HG02763 (cell line): ENCODE measurements at regions not wholly inside any gene's neighbourhood (a gene's known extent, or its start where the extent isn't known, plus 50 kb on each side); places are given as distances from the start of the nearest gene placed in this dataset.

Experiments
- ATAC-seq: cut with Tn5 transposase; IDR thresholded peaks from one replicate; pipeline ENCODE4 v1.9.1; 2021; ENCODE audit warnings: mild to moderate bottlenecking, moderate library complexity; ENCODE audit not compliant: unreplicated experiment

DNA sequence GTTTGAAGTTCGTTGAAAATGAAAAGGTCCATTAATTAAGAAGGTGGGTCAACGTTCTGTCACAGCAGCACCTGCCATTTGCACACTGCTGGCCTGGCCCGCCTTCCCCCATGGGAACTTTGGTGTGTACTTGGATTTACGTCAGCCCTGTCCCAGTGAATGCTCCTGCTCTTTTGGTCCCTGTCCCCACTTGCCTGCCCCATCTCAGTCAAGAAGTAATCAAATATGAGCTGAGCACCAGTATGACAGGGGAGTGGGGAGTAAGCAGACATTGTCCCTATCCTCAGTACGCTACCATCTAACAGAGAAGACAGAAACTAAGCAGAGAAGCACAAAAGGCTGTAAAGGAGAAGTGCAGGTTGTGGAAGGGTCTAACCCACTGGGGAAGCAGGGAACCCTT, 65.1 kb downstream of the SLC4A3 start:
- no peak for ATAC-seq

- no peak for ATAC-seq
Observed at GRCh38 chr2:219695145-219695709, 67.8 kb downstream of the SLC4A3 start.

GRCh38 chr2:219697811-219698747, 70.6 kb downstream of the SLC4A3 start:
- no peak for ATAC-seq

DNA sequence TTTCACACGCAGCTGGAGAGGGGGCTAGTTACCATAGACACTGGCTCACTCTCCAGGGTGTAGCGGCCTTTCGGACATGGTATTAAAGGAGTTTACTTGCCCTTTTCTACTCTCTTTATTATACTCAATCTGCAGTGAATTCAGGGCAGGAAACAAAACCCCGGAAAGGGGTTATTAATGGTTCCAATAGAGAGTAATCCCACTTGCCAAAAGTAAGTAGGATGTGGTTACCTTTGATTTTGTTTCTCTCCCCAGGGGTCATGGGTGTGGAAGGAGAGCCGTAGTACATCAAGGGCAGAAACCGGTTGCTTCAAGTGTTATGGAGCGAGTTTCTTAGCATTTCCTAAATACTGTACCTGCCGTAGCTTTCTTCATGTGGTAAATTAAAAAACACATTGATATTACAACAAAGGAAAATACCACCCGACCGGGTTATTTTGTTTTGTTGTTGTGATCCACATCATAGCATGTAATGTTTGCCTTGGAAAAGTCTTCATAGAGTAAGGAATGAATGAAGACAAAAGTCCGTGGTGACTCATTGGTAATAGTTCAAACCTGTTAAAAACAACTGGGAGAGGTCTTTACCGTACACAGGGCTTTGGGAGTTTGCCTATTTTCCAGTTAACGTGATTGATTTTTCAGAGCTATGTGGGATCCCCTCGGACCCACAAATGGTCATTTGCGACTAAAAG, 71.5 kb downstream of the SLC4A3 start:
- no peak for ATAC-seq

DNA sequence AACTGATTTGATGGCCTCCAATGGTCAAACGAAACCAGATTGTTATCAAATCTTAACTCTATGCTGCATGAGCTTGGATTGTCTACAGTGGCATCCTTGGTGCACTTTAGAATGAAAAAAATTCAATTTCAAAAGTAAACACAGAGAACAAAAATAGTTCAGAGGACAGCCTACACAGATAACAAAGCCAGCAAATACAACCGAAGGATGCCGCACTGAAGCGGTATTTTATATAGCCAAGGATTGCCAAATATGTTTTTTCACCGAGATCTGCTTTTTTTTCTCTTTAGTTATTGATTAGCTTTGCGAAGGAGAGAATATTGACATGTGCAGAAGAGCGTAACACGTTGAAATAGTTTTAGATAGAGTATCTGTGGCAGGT, 72.0 kb downstream of the SLC4A3 start:
- no peak for ATAC-seq

DNA sequence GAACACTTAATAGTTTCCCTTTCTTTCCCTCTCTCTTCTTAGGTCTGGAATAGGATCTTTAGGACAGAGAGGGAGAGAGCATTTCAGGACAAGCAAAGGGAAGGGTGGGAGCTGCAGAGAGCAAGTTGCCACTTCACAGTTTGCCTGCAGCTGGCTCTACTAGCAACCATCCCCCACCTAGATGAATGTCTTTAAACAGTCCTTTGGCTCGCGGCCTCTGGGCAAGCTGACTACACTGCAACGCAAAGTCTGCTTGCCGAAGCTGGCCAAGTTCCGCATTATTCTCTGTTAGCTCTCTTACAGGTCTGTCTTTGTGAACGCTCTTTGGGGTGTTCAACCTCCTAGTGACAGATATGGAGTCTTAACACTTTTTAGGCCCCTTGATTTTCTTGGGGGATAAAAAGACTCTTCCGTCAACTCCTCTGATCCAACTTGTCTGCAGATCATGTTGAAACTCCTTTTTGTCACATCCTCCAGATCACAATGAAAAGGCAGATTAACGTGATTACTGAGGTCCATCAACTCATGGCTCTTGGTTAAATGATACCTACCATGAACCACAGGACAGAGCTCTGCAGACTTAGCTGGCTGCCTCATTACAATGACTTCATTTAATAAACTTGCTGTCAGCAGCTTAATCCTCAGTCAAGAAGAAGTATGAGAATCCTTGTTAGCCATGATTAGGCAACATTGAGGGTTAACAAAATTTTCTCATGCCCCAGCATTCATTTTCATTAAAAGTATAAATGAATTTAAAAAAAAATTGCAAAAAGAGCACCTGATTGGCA, 74.6 kb downstream of the SLC4A3 start:
- no peak for ATAC-seq

DNA sequence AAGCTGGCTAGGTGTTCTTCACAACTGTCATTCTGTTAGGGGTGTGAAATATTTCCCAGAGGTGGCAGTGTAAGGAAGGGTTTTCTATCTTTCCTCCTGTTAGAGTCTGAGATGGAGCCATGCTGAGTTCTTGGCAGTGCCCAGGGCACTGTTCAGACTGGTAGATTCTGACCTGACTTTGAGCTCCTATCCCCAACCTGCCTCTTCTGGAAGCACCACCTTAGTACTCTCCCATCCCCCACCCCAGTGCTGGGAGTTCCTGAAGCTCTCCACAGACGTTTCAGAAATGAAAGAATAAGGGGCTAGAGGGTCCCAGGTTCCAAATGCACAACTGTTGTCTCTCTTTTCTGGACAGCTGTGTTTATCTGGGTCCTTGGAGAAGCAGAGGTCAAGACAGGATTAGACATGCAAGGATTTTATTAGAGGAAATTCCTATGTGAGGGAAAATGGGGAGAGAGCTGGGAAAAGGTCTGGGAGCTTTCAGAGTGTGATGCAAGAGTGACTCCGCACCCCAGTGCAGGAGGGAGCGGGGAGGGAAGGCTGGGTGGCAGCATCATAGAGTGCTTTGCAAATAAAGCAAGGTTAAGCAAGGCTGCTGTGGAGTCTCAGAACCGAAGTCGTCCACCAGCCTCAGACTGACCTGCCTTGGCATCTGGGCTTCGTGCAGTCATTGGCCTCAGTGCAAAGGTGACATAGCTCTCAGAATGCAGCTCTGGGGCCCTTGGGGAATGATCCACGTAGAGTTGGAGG, 75.5 kb downstream of the SLC4A3 start:
- no peak for ATAC-seq

GRCh38 chr2:219704878-219705277, 77.4 kb downstream of the SLC4A3 start:
- ATAC-seq: no peak

DNA sequence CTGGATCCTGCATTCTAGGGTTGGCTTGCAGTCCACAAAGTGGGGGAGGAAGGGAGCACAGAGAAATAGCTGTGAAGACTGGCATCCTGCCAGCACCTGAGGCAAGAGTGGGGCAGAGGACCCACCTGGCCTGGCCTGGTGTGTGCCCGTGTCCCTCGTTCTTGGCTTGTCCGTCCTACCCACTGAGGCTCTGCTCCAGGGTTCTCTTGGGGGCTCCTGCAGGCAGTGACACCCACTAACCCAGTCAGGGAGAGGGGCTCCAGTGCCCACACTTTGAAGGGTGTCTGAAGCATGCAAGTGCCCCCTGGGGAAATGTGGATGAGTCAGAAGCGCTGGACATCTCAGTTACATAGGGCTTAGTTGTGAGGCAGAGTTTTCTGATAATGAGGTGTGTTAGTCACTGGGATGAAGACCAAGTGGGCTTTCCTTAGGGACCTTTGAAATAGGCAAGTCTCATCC, 79.4 kb downstream of the SLC4A3 start:
- ATAC-seq: no peak

GRCh38 chr2:219707496-219708285, 80.3 kb downstream of the SLC4A3 start:
- no peak for ATAC-seq

GRCh38 chr2:219709331-219709761, 81.9 kb downstream of the SLC4A3 start:
- ATAC-seq: no peak

- no peak for ATAC-seq
Observed at GRCh38 chr2:219713110-219713509, 85.7 kb downstream of the SLC4A3 start.

- no peak for ATAC-seq
Observed at GRCh38 chr2:219714681-219715400, 87.4 kb downstream of the SLC4A3 start.

GRCh38 chr2:219718066-219718465, 90.6 kb downstream of the SLC4A3 start:
- ATAC-seq: no peak

DNA sequence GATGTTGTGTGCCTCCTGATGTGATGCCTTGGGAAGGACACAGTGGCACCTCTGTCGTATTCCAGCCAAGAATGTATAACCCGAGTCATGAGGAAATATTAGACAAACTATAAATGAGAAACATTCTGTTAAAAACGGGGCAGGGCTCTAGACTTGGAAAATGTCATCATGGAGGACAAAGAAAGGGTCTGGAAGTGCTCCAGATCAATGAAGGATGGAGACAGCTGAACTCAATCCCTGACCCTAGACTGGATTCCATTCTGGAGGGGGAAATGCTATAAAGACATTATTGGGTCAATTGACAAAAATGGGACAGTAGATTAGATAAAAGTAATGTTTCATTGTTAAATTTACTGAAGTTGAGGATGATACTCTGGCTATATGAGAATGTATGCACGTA, 92.1 kb downstream of the SLC4A3 start:
- ATAC-seq: no peak

DNA sequence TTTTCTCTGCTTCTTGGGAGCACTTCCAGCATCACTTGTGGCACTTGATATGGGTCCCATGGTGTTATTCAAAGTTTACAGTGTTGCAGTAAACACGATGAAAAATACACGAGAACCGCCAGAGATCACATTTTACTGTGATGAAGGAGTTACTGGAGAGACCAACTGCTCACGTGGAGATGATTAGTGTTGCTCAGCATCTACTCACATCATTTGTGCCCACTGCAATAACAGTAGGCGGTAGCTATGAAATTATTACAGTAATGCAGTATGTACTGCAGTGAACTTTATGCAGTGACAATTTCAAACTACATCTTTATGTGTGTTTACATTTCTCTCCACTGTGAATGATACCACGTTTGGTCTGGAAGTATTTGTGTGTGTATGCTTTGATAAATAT, 93.5 kb downstream of the SLC4A3 start:
- no peak for ATAC-seq

DNA sequence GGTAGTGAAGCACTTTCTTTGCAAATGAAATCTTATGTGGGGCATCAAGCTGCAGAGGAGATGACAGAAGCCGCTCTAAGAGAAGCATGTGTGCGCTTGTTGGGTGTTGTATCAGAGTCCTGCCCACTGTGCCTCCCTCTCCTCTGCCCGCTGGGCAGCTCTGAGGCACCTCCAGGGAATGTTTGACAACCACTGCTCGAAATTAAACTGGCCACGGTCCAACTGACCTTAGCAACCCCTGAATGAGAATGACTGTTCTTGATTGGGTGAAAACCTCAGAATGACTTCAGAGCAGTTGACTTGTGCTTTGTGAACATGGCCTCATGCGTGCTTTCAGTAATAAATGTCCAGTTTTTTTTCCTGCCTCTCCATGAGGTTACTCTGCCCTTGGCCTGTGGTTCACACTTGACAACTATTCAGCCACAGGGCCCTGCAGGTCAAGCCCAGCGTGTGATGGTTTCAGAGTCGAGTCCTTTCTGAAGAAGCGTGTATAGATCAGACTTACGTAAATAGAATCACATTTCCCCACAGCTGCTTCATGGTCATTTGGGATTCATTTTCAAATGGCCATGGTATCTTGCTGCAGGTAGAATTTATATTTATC, 94.9 kb downstream of the SLC4A3 start:
- no peak for ATAC-seq

DNA sequence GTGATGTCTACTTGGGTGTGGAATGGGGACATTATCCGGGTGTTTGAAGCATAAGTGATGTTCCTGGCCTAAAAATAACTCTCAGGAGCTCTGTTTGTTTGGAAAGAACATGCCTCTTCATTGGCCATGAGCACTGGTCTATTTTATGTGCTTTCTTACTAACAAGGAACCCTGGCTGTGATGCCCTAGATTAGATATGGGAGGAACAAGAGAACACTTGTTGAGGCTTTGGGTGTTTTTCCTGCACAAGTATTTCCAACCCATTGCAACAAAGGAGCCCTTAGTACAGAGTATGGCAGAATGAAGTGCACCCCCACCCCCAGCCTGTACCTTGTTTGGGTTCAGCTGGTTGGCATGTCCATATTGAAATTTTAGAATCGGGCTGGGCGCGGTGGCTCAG, 95.9 kb downstream of the SLC4A3 start:
- no peak for ATAC-seq
